ENCODE measurements at regions not wholly inside any gene's neighbourhood (a gene's known extent, or its start where the extent isn't known, plus 50 kb on each side); places are given as distances from the start of the nearest gene placed in this dataset.

GRCh38 chr13:53415135-53415534, 386.5 kb downstream of the OLFM4 start:
- no peak for FAIRE-seq
- no peaks in the 10 kb centered on the region for H3K27me3 ChIP-seq (ENCODE audit: control insufficient read depth, extremely low read depth, insufficient read depth, low read length)
- dilution Hi-C loops (cut with MboI; ENCODE audit: extremely low pct_ligation_motif_present, low sequenced_read_pairs), result no loop called here

GRCh38 chr13:53417601-53418000, 389.0 kb downstream of the OLFM4 start:
- Histone ChIP-seq H3K9ac (ENCODE audit: control insufficient read depth, extremely low read depth, insufficient read depth, low read length) (no peak overlapping the region), H4K20me1 (ENCODE audit: control insufficient read depth, extremely low read depth, insufficient read depth, low read length) (no peaks in the 10 kb centered on the region), H2AFZ (ENCODE audit: control insufficient read depth, low read length) (no peak overlapping the region), H3K27ac (ENCODE audit: control insufficient read depth, insufficient read depth, low read length) (no peak overlapping the region), H3K36me3 (ENCODE audit: control insufficient read depth in 2 of 2, extremely low read depth in 1 of 2, insufficient read depth in 2 of 2, low read length in 2 of 2) (no peaks in the 10 kb centered on the region), H3K27me3 (ENCODE audit: control insufficient read depth, extremely low read depth, insufficient read depth, low read length) (no peaks in the 10 kb centered on the region), H3K9me3 (ENCODE audit: control insufficient read depth, low read depth, low read length) (no peaks in the 10 kb centered on the region), H3K4me3 (ENCODE audit: control insufficient read depth in 2 of 3, extremely low read depth in 1 of 3, insufficient read depth in 2 of 3, low read depth in 1 of 3, low read length in 3 of 3) (no peak overlapping the region), H3K4me1 (ENCODE audit: control insufficient read depth, extremely low read depth, insufficient read depth, low read length) (no peaks in the 10 kb centered on the region), H3K4me2 (ENCODE audit: control insufficient read depth, extremely low read depth, insufficient read depth, low read depth, low read length) (no peak overlapping the region), H3K9me1 (ENCODE audit: control insufficient read depth, extremely low read depth, insufficient read depth, low read length) (no peaks in the 10 kb centered on the region), H3K79me2 (ENCODE audit: control insufficient read depth, insufficient read depth, low read length) (no peaks in the 10 kb centered on the region)
- dilution Hi-C loops (cut with MboI; ENCODE audit: extremely low pct_ligation_motif_present, low sequenced_read_pairs), result no loop called here
- FAIRE-seq, result no peak
- TF ChIP-seq CTCF (optimal IDR thresholded peaks at IDR 0.05 in 1 of 3, IDR thresholded peaks at IDR 0.05 in 1 of 3, conservative IDR thresholded peaks at IDR 0.05 in 1 of 3; ENCODE audit: extremely low read depth in 1 of 3, insufficient read depth in 2 of 3, low read length in 3 of 3), result no peak
- DNase-seq (ENCODE audit: low read depth, low spot score), result no peak

More at GRCh38 chr13:53415135-53415534, 386.5 kb downstream of the OLFM4 start:
- Histone ChIP-seq H3K9ac (ENCODE audit: control insufficient read depth, extremely low read depth, insufficient read depth, low read length) (no peak overlapping the region), H3K79me2 (ENCODE audit: control insufficient read depth, insufficient read depth, low read length) (no peaks in the 10 kb centered on the region), H3K4me1 (ENCODE audit: control insufficient read depth, extremely low read depth, insufficient read depth, low read length) (no peaks in the 10 kb centered on the region), H3K4me3 (ENCODE audit: control insufficient read depth in 2 of 3, extremely low read depth in 1 of 3, insufficient read depth in 2 of 3, low read depth in 1 of 3, low read length in 3 of 3) (no peak overlapping the region), H4K20me1 (ENCODE audit: control insufficient read depth, extremely low read depth, insufficient read depth, low read length) (no peaks in the 10 kb centered on the region), H3K9me3 (ENCODE audit: control insufficient read depth, low read depth, low read length) (no peaks in the 10 kb centered on the region), H3K9me1 (ENCODE audit: control insufficient read depth, extremely low read depth, insufficient read depth, low read length) (no peaks in the 10 kb centered on the region), H3K4me2 (ENCODE audit: control insufficient read depth, extremely low read depth, insufficient read depth, low read depth, low read length) (no peak overlapping the region), H3K27ac (ENCODE audit: control insufficient read depth, insufficient read depth, low read length) (no peak overlapping the region), H2AFZ (ENCODE audit: control insufficient read depth, low read length) (no peak overlapping the region), H3K36me3 (ENCODE audit: control insufficient read depth in 2 of 2, extremely low read depth in 1 of 2, insufficient read depth in 2 of 2, low read length in 2 of 2) (no peaks in the 10 kb centered on the region)
- TF ChIP-seq CTCF (optimal IDR thresholded peaks at IDR 0.05 in 1 of 3, IDR thresholded peaks at IDR 0.05 in 1 of 3, conservative IDR thresholded peaks at IDR 0.05 in 1 of 3; ENCODE audit: extremely low read depth in 1 of 3, insufficient read depth in 2 of 3, low read length in 3 of 3) (no peak), EZH2 (IDR thresholded peaks at IDR 0.05; ENCODE audit: low read length) (no peak)
- no peak for DNase-seq (ENCODE audit: low read depth, low spot score)
